ENCODE measurements at regions not wholly inside any gene's neighbourhood (a gene's known extent, or its start where the extent isn't known, plus 50 kb on each side); places are given as distances from the start of the nearest gene placed in this dataset.

- TF ChIP-seq CTCF (conservative IDR thresholded peaks at IDR 0.05; ENCODE audit: low read depth, low read length) = no peak
- no peak for DNase-seq (ENCODE audit: low read depth)
- no peak overlapping the region for H3K4me3 ChIP-seq (ENCODE audit: low read depth, low read length)
These were observed 341.6 kb downstream of the MATN1 start for GRCh38 chr1:30381671-30382365.

- no peak for DNase-seq (ENCODE audit: low read depth)
- no peak overlapping the region for H3K4me3 ChIP-seq (ENCODE audit: low read depth, low read length)
- TF ChIP-seq CTCF (conservative IDR thresholded peaks at IDR 0.05; ENCODE audit: low read depth, low read length) = no peak
These were observed 342.1 kb downstream of the MATN1 start for GRCh38 chr1:30381266-30381665.

GRCh38 chr1:30380625-30380984 is 342.8 kb downstream of the MATN1 start:
- no peak for TF ChIP-seq CTCF (conservative IDR thresholded peaks at IDR 0.05; ENCODE audit: low read depth, low read length)
- DNase-seq (ENCODE audit: low read depth) = no peak
- H3K4me3 ChIP-seq (ENCODE audit: low read depth, low read length) = no peak overlapping the region

- H3K4me3 ChIP-seq (ENCODE audit: low read depth, low read length) = no peak overlapping the region
- TF ChIP-seq CTCF (conservative IDR thresholded peaks at IDR 0.05; ENCODE audit: low read depth, low read length) = peak; percentile 91
- peak; percentile 7 for DNase-seq (ENCODE audit: low read depth)
These were observed 343.4 kb downstream of the MATN1 start for GRCh38 chr1:30379684-30380624.

GRCh38 chr1:30378991-30379581 is 344.3 kb downstream of the MATN1 start:
- TF ChIP-seq CTCF (conservative IDR thresholded peaks at IDR 0.05; ENCODE audit: low read depth, low read length) = no peak
- DNase-seq (ENCODE audit: low read depth) = no peak
- no peak overlapping the region for H3K4me3 ChIP-seq (ENCODE audit: low read depth, low read length)

GRCh38 chr1:30378003-30378596 is 345.3 kb downstream of the MATN1 start:
- no peak for TF ChIP-seq CTCF (conservative IDR thresholded peaks at IDR 0.05; ENCODE audit: low read depth, low read length)
- no peak overlapping the region for H3K4me3 ChIP-seq (ENCODE audit: low read depth, low read length)
- DNase-seq (ENCODE audit: low read depth) = no peak

Data from epithelial cell of proximal tubule (primary cell).